ENCODE measurements at regions not wholly inside any gene's neighbourhood (a gene's known extent, or its start where the extent isn't known, plus 50 kb on each side); places are given as distances from the start of the nearest gene placed in this dataset.

GRCh38 chr6:156659822-156660198, 117.4 kb upstream of the ARID1B start:
- Histone ChIP-seq H3K79me2 (ENCODE audit: low read depth) (no peaks in the 10 kb centered on the region), H3K9me3 (ENCODE audit: low read depth) (no peaks in the 10 kb centered on the region), H3K4me3 (no peak overlapping the region), H3K27me3 (no peaks in the 10 kb centered on the region), H4K20me1 (ENCODE audit: low read depth) (no peaks in the 10 kb centered on the region), H3F3A (ENCODE audit: low read depth) (peaks cover 12% of the 10 kb centered on the region), H3K4me1 (peaks cover 22% of the 10 kb centered on the region), H3K36me3 (no peaks in the 10 kb centered on the region), H3K9ac (no peak overlapping the region), H3K4me2 (no peak overlapping the region), H2AFZ (replicated peaks) (no peak overlapping the region), H3K27ac (no peak overlapping the region)
- no peak overlapping the region for H3K27ac Mint-ChIP-seq
- peaks cover 2% of the 10 kb centered on the region for H3K27me3 Mint-ChIP-seq (ENCODE audit: insufficient read depth, low read depth)
- TF ChIP-seq CTCF (IDR thresholded peaks at IDR 0.05) (no peak), EZH2phosphoT487 (IDR thresholded peaks at IDR 0.05) (no peak), EZH2 (IDR thresholded peaks at IDR 0.05) (no peak)
- peaks cover 10% of the 10 kb centered on the region for H3K9me3 Mint-ChIP-seq
- H3K36me3 Mint-ChIP-seq, result peaks cover 2% of the 10 kb centered on the region
- no peak for DNase-seq (ENCODE audit: low spot score)
- peaks cover 8% of the 10 kb centered on the region for H3K4me1 Mint-ChIP-seq
- no peak overlapping the region for H3K4me3 Mint-ChIP-seq

GRCh38 chr6:156658966-156659821, 118.0 kb upstream of the ARID1B start:
- TF ChIP-seq EZH2phosphoT487 (IDR thresholded peaks at IDR 0.05), result no peak
- TF ChIP-seq EZH2 (IDR thresholded peaks at IDR 0.05), result no peak
- no peak for TF ChIP-seq CTCF (IDR thresholded peaks at IDR 0.05)
- Histone ChIP-seq H3K4me1 (peaks cover 22% of the 10 kb centered on the region), H3F3A (ENCODE audit: low read depth) (peaks cover 12% of the 10 kb centered on the region), H3K4me3 (no peak overlapping the region), H3K27me3 (no peaks in the 10 kb centered on the region), H3K9me3 (ENCODE audit: low read depth) (no peaks in the 10 kb centered on the region), H4K20me1 (ENCODE audit: low read depth) (no peaks in the 10 kb centered on the region), H3K27ac (no peak overlapping the region), H3K79me2 (ENCODE audit: low read depth) (no peaks in the 10 kb centered on the region), H2AFZ (replicated peaks) (peak overlapping the region; percentile 67), H3K4me2 (no peak overlapping the region), H3K36me3 (no peaks in the 10 kb centered on the region), H3K9ac (no peak overlapping the region)
- no peak for DNase-seq (ENCODE audit: low spot score)
- Mint-ChIP-seq H3K4me3 (no peak overlapping the region), H3K27ac (no peak overlapping the region), H3K27me3 (ENCODE audit: insufficient read depth, low read depth) (peaks cover 2% of the 10 kb centered on the region), H3K9me3 (peaks cover 7% of the 10 kb centered on the region), H3K4me1 (peaks cover 8% of the 10 kb centered on the region), H3K36me3 (peaks cover 2% of the 10 kb centered on the region)

GRCh38 chr6:156658186-156658965, 118.8 kb upstream of the ARID1B start:
- no peak overlapping the region for H3K9ac ChIP-seq
- Mint-ChIP-seq H3K4me3 (no peak overlapping the region), H3K27ac (no peak overlapping the region), H3K4me1 (peaks cover 8% of the 10 kb centered on the region), H3K9me3 (peaks cover 7% of the 10 kb centered on the region), H3K27me3 (ENCODE audit: insufficient read depth, low read depth) (peaks cover 2% of the 10 kb centered on the region), H3K36me3 (peaks cover 2% of the 10 kb centered on the region)
- no peaks in the 10 kb centered on the region for H3K79me2 ChIP-seq (ENCODE audit: low read depth)
- H3K4me1 ChIP-seq, result peaks cover 22% of the 10 kb centered on the region
- peak; percentile 35 for DNase-seq (ENCODE audit: low spot score)
- H3K27ac ChIP-seq, result no peak overlapping the region
- no peak for TF ChIP-seq EZH2phosphoT487 (IDR thresholded peaks at IDR 0.05)
- peak overlapping the region; percentile 67 for H2AFZ ChIP-seq (replicated peaks)
- H3K4me2 ChIP-seq, result no peak overlapping the region
- H4K20me1 ChIP-seq (ENCODE audit: low read depth), result no peaks in the 10 kb centered on the region
- H3F3A ChIP-seq (ENCODE audit: low read depth), result peaks cover 12% of the 10 kb centered on the region
- H3K9me3 ChIP-seq (ENCODE audit: low read depth), result no peaks in the 10 kb centered on the region
- H3K36me3 ChIP-seq, result no peaks in the 10 kb centered on the region
- no peaks in the 10 kb centered on the region for H3K27me3 ChIP-seq
- no peak overlapping the region for H3K4me3 ChIP-seq

All from neural progenitor cell (in vitro differentiated cells).